Astrocyte (in vitro differentiated cells and primary cell): ENCODE measurements at regions not wholly inside any gene's neighbourhood (a gene's known extent, or its start where the extent isn't known, plus 50 kb on each side); places are given as distances from the start of the nearest gene placed in this dataset.

ENCODE experiments used
- DNase-seq: peaks from one replicate; pipeline ENCODE4 v3.0.0-alpha.2; 2010; ENCODE audit warnings: low read depth
- FAIRE-seq: peaks from 2 replicates; lab custom pipeline; 2011; peaks lifted over from hg19 to GRCh38; lab: Jason Lieb, UNC
- H2AFZ ChIP-seq: 2 replicates; pipeline ENCODE4 v1.6.0; 2012; ENCODE audit warnings: low read depth, low read length, inconsistent platforms
- H3K27ac ChIP-seq: 2 replicates; pipeline ENCODE4 v1.5.1; 2011; ENCODE audit warnings: low read depth, low read length, inconsistent platforms
- H3K27me3 ChIP-seq: 2 replicates; pipeline ENCODE4 v1.6.0; 2011; ENCODE audit warnings: low read length, inconsistent platforms; ENCODE audit not compliant: insufficient read depth
- H3K36me3 ChIP-seq: 2 replicates; pipeline ENCODE4 v1.5.1; 2011; ENCODE audit warnings: low read length, inconsistent platforms; ENCODE audit not compliant: insufficient read depth
- H3K4me1 ChIP-seq: 2 replicates; pipeline ENCODE4 v1.5.1; 2011; ENCODE audit warnings: low read length, inconsistent platforms; ENCODE audit not compliant: insufficient read depth
- H3K4me2 ChIP-seq: 2 replicates; pipeline ENCODE4 v1.6.0; 2012; ENCODE audit warnings: low read length, inconsistent platforms
- H3K4me3 ChIP-seq: 2 replicates; pipeline ENCODE4 v1.5.1; 2011; ENCODE audit warnings: low read depth, mild to moderate bottlenecking, low read length, inconsistent platforms; ENCODE audit not compliant: insufficient read depth
- H3K79me2 ChIP-seq: 2 replicates; pipeline ENCODE4 v1.6.0; 2012; ENCODE audit warnings: mild to moderate bottlenecking, low read length, inconsistent platforms; ENCODE audit not compliant: insufficient read depth
- H3K9ac ChIP-seq: 2 replicates; pipeline ENCODE4 v1.6.0; 2012; ENCODE audit warnings: mild to moderate bottlenecking, low read length, inconsistent platforms
- H3K9me3 ChIP-seq: 2 replicates; pipeline ENCODE4 v1.5.1; 2012; ENCODE audit warnings: low read depth, mild to moderate bottlenecking, low read length, inconsistent platforms; ENCODE audit not compliant: insufficient read depth
- H4K20me1 ChIP-seq: 2 replicates; pipeline ENCODE4 v1.6.0; 2012; ENCODE audit warnings: low read length, inconsistent platforms; ENCODE audit not compliant: insufficient read depth
- H3K27ac Mint-ChIP-seq: one replicate; pipeline ENCODE4 v1.8.0; 2021; ENCODE audit warnings: mild to moderate bottlenecking, mixed read lengths; ENCODE audit not compliant: unreplicated experiment
- H3K27me3 Mint-ChIP-seq: one replicate; pipeline ENCODE4 v1.8.0; 2021; ENCODE audit warnings: low read depth, mixed read lengths; ENCODE audit not compliant: unreplicated experiment
- H3K36me3 Mint-ChIP-seq: one replicate; pipeline ENCODE4 v1.8.0; 2021; ENCODE audit warnings: low read depth, mixed read lengths; ENCODE audit not compliant: unreplicated experiment
- H3K4me1 Mint-ChIP-seq: one replicate; pipeline ENCODE4 v1.8.0; 2021; ENCODE audit warnings: low read depth, mixed read lengths; ENCODE audit not compliant: unreplicated experiment
- H3K4me3 Mint-ChIP-seq: one replicate; pipeline ENCODE4 v1.8.0; 2021; ENCODE audit warnings: mild to moderate bottlenecking, moderate library complexity, mixed read lengths; ENCODE audit not compliant: unreplicated experiment
- H3K9me3 Mint-ChIP-seq: one replicate; pipeline ENCODE4 v1.8.0; 2021; ENCODE audit warnings: mild to moderate bottlenecking, mixed read lengths; ENCODE audit not compliant: unreplicated experiment
- EZH2 ChIP-seq: IDR thresholded peaks from 2 replicates; pipeline ENCODE4 v1.6.1; 2012; ENCODE audit warnings: mild to moderate bottlenecking, low read length, inconsistent platforms; ENCODE audit not compliant: insufficient read depth
- TF ChIP-seq, protein P1 (sequence below): IDR thresholded peaks from 2 replicates; pipeline ENCODE4 v1.5.1; 2011; ENCODE audit warnings: low read depth, mild to moderate bottlenecking, inconsistent platforms, low read length, moderate library complexity; ENCODE audit not compliant: insufficient read depth

DNA sequence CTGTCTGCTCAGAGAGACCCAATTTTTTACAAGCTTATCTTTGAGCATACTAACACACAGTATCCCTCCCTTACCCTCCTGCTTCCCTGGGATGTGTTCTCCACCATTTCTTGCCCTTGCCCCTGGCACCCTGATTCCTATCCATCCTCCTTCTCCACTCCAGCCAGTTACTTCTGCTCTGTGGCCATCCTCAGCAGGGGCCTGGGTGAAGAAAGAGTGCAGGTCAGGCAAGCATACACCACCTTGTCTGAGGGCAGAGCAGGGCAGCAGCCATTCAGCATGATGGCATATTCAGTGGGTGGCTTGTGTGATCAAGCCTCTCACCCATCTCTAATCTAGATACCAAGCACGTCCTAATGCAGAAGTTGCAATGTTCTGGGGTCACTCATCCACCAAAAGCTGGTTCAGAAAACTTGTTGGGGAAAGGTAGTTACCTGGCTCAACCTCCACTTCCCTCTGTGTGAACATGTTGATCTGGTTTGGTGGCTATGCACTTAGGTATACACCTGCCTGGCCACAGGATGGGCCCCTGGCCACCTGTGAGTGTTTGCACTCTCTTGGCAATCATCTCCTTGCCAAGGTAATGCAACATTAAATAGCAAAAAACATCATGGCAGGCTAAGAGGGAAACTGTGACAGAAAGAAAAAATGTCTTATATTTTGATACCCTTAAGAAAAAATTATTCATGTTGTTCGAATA is 900.3 kb upstream of the MIR17HG start:
- peak overlapping the region; percentile 97 for H3K27ac Mint-ChIP-seq

DNA sequence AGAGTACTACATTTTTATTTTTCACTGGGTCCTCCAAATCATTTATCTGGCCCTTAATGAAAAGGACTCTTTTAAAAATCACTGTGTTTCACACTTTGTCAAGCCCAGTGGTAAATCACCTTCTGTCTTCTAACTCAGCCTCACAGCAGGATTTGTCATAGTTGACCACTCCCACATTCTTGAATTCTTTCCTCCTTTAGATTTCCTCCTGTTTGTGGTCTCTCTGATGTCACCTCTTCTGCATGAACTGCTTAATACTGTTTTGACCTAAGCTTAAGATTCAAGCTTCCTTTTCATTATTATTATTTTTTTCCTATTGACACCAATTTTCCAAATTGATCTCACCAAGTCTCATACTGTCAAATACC is 899.8 kb upstream of the MIR17HG start:
- FAIRE-seq, result peak; percentile 91
- peaks cover 3% of the 10 kb centered on the region for H3K9me3 Mint-ChIP-seq

More for the DNA sequence above, 900.3 kb upstream of the MIR17HG start:
- Mint-ChIP-seq H3K36me3 (no peaks in the 10 kb centered on the region), H3K4me3 (peak overlapping the region; percentile 36), H3K9me3 (peaks cover 3% of the 10 kb centered on the region), H3K27me3 (no peaks in the 10 kb centered on the region), H3K4me1 (peaks cover 38% of the 10 kb centered on the region)
- FAIRE-seq (no peak), DNase-seq (no peak)
- H3K4me3 ChIP-seq, result no peak overlapping the region
- H3K36me3 ChIP-seq, result no peaks in the 10 kb centered on the region
- peak overlapping the region; percentile 53 for H3K27ac ChIP-seq
- no peak overlapping the region for H3K9ac ChIP-seq
- TF ChIP-seq, protein P1, sequence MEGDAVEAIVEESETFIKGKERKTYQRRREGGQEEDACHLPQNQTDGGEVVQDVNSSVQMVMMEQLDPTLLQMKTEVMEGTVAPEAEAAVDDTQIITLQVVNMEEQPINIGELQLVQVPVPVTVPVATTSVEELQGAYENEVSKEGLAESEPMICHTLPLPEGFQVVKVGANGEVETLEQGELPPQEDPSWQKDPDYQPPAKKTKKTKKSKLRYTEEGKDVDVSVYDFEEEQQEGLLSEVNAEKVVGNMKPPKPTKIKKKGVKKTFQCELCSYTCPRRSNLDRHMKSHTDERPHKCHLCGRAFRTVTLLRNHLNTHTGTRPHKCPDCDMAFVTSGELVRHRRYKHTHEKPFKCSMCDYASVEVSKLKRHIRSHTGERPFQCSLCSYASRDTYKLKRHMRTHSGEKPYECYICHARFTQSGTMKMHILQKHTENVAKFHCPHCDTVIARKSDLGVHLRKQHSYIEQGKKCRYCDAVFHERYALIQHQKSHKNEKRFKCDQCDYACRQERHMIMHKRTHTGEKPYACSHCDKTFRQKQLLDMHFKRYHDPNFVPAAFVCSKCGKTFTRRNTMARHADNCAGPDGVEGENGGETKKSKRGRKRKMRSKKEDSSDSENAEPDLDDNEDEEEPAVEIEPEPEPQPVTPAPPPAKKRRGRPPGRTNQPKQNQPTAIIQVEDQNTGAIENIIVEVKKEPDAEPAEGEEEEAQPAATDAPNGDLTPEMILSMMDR, result no peak
- no peak for TF ChIP-seq EZH2
- H2AFZ ChIP-seq, result peak overlapping the region; percentile 14
- H3K4me1 ChIP-seq, result peaks cover 33% of the 10 kb centered on the region
- H3K79me2 ChIP-seq, result no peaks in the 10 kb centered on the region
- H3K4me2 ChIP-seq, result peak overlapping the region; percentile 5
- H3K27me3 ChIP-seq, result no peaks in the 10 kb centered on the region
- no peaks in the 10 kb centered on the region for H3K9me3 ChIP-seq
- H4K20me1 ChIP-seq, result no peaks in the 10 kb centered on the region

More for the DNA sequence above, 899.8 kb upstream of the MIR17HG start:
- Histone ChIP-seq H3K27ac (peak overlapping the region; percentile 53), H3K9ac (no peak overlapping the region), H3K9me3 (no peaks in the 10 kb centered on the region), H3K4me1 (peaks cover 33% of the 10 kb centered on the region), H4K20me1 (no peaks in the 10 kb centered on the region), H2AFZ (no peak overlapping the region), H3K36me3 (no peaks in the 10 kb centered on the region), H3K4me2 (peak overlapping the region; percentile 30), H3K79me2 (no peaks in the 10 kb centered on the region), H3K27me3 (no peaks in the 10 kb centered on the region), H3K4me3 (no peak overlapping the region)
- H3K4me3 Mint-ChIP-seq, result no peak overlapping the region
- peak; percentile 94 for DNase-seq
- H3K4me1 Mint-ChIP-seq, result peaks cover 38% of the 10 kb centered on the region
- H3K36me3 Mint-ChIP-seq, result no peaks in the 10 kb centered on the region
- TF ChIP-seq EZH2, result no peak
- TF ChIP-seq, protein P1, result no peak
- H3K27ac Mint-ChIP-seq, result peak overlapping the region; percentile 77
- H3K27me3 Mint-ChIP-seq, result no peaks in the 10 kb centered on the region
